ENCODE measurements at regions not wholly inside any gene's neighbourhood (a gene's known extent, or its start where the extent isn't known, plus 50 kb on each side); places are given as distances from the start of the nearest gene placed in this dataset.

DNA sequence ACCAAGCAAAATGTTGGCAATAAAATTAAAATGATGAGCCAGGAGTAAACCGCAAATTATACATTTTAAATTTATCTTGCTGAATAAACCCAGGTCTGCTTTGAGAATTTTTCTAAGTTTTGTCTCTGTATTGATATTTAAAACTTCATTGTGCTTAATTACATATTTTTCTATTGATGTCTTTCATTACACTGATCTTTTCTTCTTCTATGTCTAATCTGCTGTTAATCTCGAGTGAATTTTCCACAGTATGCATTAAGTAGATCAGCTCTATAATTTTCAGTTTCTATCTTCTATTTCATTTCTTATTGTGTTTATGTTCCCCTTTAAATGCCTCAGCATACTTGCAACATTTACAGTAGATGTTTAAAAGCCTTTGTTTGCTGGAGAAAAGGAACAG lies 918.7 kb downstream of the FAT4 start:
- H3K4me1 Mint-ChIP-seq (ENCODE audit: unreplicated experiment): peaks cover 3% of the 10 kb centered on the region
- H3K27ac Mint-ChIP-seq (ENCODE audit: unreplicated experiment): no peak overlapping the region
- no peaks in the 10 kb centered on the region for H3K27me3 Mint-ChIP-seq (ENCODE audit: unreplicated experiment)
- DNase-seq (ENCODE audit: low spot score): no peak
- TF ChIP-seq, protein P1, sequence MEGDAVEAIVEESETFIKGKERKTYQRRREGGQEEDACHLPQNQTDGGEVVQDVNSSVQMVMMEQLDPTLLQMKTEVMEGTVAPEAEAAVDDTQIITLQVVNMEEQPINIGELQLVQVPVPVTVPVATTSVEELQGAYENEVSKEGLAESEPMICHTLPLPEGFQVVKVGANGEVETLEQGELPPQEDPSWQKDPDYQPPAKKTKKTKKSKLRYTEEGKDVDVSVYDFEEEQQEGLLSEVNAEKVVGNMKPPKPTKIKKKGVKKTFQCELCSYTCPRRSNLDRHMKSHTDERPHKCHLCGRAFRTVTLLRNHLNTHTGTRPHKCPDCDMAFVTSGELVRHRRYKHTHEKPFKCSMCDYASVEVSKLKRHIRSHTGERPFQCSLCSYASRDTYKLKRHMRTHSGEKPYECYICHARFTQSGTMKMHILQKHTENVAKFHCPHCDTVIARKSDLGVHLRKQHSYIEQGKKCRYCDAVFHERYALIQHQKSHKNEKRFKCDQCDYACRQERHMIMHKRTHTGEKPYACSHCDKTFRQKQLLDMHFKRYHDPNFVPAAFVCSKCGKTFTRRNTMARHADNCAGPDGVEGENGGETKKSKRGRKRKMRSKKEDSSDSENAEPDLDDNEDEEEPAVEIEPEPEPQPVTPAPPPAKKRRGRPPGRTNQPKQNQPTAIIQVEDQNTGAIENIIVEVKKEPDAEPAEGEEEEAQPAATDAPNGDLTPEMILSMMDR (IDR thresholded peaks at IDR 0.05; ENCODE audit: unreplicated experiment): no peak
- H3K4me3 Mint-ChIP-seq (ENCODE audit: unreplicated experiment): no peak overlapping the region
- no peaks in the 10 kb centered on the region for H3K9me3 Mint-ChIP-seq (ENCODE audit: unreplicated experiment)
- no peaks in the 10 kb centered on the region for H3K36me3 Mint-ChIP-seq (ENCODE audit: low read depth, unreplicated experiment)

DNA sequence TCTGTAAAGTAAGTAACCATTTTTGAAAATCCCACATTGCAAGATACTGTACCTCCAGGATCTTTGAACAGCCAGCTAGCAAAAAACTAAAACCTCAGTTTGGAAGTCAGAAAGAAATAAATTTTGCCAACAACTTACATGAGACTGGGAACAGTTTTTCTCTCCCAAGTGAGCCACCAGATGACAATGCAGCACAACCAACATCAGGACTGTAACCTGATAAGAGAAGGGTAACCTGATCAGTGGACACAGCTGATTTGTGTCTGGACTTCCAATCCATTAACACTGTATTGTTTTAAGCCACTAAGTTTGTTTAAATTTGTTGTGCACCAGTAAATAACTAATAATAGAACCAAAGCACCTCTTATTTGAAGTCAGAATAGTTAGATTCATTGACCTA lies 923.3 kb downstream of the FAT4 start:
- Mint-ChIP-seq H3K27ac (ENCODE audit: unreplicated experiment) (peak overlapping the region; percentile 22), H3K36me3 (ENCODE audit: low read depth, unreplicated experiment) (no peaks in the 10 kb centered on the region), H3K4me3 (ENCODE audit: unreplicated experiment) (no peak overlapping the region), H3K9me3 (ENCODE audit: unreplicated experiment) (no peaks in the 10 kb centered on the region), H3K27me3 (ENCODE audit: unreplicated experiment) (no peaks in the 10 kb centered on the region), H3K4me1 (ENCODE audit: unreplicated experiment) (peaks cover 8% of the 10 kb centered on the region)
- no peak for DNase-seq (ENCODE audit: low spot score)
- TF ChIP-seq, protein P1 (IDR thresholded peaks at IDR 0.05; ENCODE audit: unreplicated experiment): no peak

- no peak overlapping the region for H3K4me3 Mint-ChIP-seq (ENCODE audit: unreplicated experiment)
- DNase-seq (ENCODE audit: low spot score): no peak
- TF ChIP-seq, protein P1 (IDR thresholded peaks at IDR 0.05; ENCODE audit: unreplicated experiment): no peak
- no peak overlapping the region for H3K27ac Mint-ChIP-seq (ENCODE audit: unreplicated experiment)
- H3K27me3 Mint-ChIP-seq (ENCODE audit: unreplicated experiment): no peaks in the 10 kb centered on the region
- no peaks in the 10 kb centered on the region for H3K36me3 Mint-ChIP-seq (ENCODE audit: low read depth, unreplicated experiment)
- H3K4me1 Mint-ChIP-seq (ENCODE audit: unreplicated experiment): peaks cover 12% of the 10 kb centered on the region
- no peaks in the 10 kb centered on the region for H3K9me3 Mint-ChIP-seq (ENCODE audit: unreplicated experiment)
These were observed 926.9 kb downstream of the FAT4 start for GRCh38 chr4:126241634-126242033.

- no peak for DNase-seq (ENCODE audit: low spot score)
- Mint-ChIP-seq H3K4me3 (ENCODE audit: unreplicated experiment) (no peak overlapping the region), H3K36me3 (ENCODE audit: low read depth, unreplicated experiment) (no peaks in the 10 kb centered on the region), H3K27me3 (ENCODE audit: unreplicated experiment) (no peaks in the 10 kb centered on the region), H3K27ac (ENCODE audit: unreplicated experiment) (no peak overlapping the region), H3K4me1 (ENCODE audit: unreplicated experiment) (peaks cover 16% of the 10 kb centered on the region), H3K9me3 (ENCODE audit: unreplicated experiment) (no peaks in the 10 kb centered on the region)
- TF ChIP-seq, protein P1 (IDR thresholded peaks at IDR 0.05; ENCODE audit: unreplicated experiment): no peak
These were observed 928.1 kb downstream of the FAT4 start for GRCh38 chr4:126242679-126243390.

DNA sequence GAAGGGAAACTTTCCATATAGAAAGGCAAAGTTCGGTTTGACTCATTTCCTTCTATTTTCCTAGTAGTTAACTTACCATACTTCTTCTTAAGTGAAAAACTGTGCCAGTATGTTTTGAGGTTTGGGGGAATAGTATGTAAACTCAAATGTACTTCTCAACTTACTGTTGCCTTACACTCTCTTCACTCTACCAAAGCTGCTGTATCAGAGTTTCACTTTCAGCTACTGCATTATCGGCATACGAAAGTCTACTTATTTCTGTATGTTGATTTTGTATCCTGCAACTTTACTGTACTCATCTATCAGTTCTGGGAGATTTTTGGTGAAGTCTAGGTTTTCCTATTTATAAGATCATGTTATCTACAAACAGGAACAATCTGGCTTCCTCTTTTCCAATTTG lies 932.7 kb downstream of the FAT4 start:
- H3K36me3 Mint-ChIP-seq (ENCODE audit: low read depth, unreplicated experiment): no peaks in the 10 kb centered on the region
- H3K27ac Mint-ChIP-seq (ENCODE audit: unreplicated experiment): no peak overlapping the region
- TF ChIP-seq, protein P1 (IDR thresholded peaks at IDR 0.05; ENCODE audit: unreplicated experiment): no peak
- no peaks in the 10 kb centered on the region for H3K27me3 Mint-ChIP-seq (ENCODE audit: unreplicated experiment)
- no peak for DNase-seq (ENCODE audit: low spot score)
- no peaks in the 10 kb centered on the region for H3K9me3 Mint-ChIP-seq (ENCODE audit: unreplicated experiment)
- no peak overlapping the region for H3K4me3 Mint-ChIP-seq (ENCODE audit: unreplicated experiment)
- H3K4me1 Mint-ChIP-seq (ENCODE audit: unreplicated experiment): peaks cover 16% of the 10 kb centered on the region
